ENCODE measurements at regions not wholly inside any gene's neighbourhood (a gene's known extent, or its start where the extent isn't known, plus 50 kb on each side); places are given as distances from the start of the nearest gene placed in this dataset.

DNA sequence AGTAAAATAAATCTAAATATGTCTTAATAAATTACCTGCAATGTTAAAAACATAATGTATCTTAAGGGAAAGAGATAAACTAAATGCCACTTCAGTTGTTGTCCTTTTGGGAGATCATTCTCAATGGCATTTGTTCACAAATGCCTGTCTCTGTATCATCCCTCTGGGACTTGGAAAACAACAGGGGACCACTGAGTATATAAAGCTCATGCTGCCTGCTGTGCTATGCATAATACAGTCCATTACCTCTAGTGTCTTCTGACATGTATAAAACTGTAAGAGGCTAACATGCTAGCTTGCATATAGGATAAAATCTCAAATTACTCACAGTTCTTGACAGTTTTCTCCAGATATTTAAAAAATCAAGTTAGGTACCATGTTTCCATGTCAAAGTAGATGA, 503.9 kb downstream of the PDHA2 start (continued):
- TF ChIP-seq SREBF2 (IDR thresholded peaks at IDR 0.05; ENCODE audit: low read length) (no peak), RCOR1 (conservative IDR thresholded peaks at IDR 0.05; ENCODE audit: low read depth, low read length) (no peak), IKZF2 (IDR thresholded peaks at IDR 0.05) (no peak), BMI1 (IDR thresholded peaks at IDR 0.05; ENCODE audit: borderline replicate concordance) (no peak), FOS (IDR thresholded peaks at IDR 0.05; ENCODE audit: borderline replicate concordance, extremely low read depth, insufficient read length) (no peak), JUND (IDR thresholded peaks at IDR 0.05; ENCODE audit: low read depth, low read length) (no peak), DPF2 (IDR thresholded peaks at IDR 0.05) (no peak)
- TF ChIP-seq, protein P1, sequence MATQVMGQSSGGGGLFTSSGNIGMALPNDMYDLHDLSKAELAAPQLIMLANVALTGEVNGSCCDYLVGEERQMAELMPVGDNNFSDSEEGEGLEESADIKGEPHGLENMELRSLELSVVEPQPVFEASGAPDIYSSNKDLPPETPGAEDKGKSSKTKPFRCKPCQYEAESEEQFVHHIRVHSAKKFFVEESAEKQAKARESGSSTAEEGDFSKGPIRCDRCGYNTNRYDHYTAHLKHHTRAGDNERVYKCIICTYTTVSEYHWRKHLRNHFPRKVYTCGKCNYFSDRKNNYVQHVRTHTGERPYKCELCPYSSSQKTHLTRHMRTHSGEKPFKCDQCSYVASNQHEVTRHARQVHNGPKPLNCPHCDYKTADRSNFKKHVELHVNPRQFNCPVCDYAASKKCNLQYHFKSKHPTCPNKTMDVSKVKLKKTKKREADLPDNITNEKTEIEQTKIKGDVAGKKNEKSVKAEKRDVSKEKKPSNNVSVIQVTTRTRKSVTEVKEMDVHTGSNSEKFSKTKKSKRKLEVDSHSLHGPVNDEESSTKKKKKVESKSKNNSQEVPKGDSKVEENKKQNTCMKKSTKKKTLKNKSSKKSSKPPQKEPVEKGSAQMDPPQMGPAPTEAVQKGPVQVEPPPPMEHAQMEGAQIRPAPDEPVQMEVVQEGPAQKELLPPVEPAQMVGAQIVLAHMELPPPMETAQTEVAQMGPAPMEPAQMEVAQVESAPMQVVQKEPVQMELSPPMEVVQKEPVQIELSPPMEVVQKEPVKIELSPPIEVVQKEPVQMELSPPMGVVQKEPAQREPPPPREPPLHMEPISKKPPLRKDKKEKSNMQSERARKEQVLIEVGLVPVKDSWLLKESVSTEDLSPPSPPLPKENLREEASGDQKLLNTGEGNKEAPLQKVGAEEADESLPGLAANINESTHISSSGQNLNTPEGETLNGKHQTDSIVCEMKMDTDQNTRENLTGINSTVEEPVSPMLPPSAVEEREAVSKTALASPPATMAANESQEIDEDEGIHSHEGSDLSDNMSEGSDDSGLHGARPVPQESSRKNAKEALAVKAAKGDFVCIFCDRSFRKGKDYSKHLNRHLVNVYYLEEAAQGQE (IDR thresholded peaks at IDR 0.05; ENCODE audit: low read depth, low read length): no peak

DNA sequence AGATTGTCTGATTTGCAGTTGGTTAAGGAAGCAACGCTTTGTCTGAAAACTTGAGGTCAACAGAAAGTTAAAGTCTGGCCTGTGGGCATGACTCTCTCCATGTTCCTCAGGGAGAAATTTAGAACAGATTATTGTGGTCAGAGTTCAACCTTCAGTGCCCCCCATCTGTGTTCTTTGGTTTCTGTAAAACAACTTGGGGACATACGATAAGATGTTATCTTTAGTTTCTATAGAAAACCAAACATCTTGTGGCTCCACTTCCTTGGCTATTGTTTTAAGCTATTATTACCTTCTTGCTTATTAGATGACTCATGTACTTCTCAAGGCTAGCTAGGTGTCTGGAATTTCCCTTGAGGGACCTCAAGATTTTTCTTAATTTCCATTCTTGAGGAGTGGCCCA, 507.7 kb downstream of the PDHA2 start:
- H3K79me2 ChIP-seq (ENCODE audit: control insufficient read depth, insufficient read depth, low read length): no peaks in the 10 kb centered on the region
- no peak for ATAC-seq
- SMC1A ChIA-PET (ENCODE audit: uncharacterized antibody, unreplicated experiment): interaction anchor here (2.1 kb wide), 1 partner anchor 9 kb away, joined by 8 read pairs; no protein-coding TSS in a partner anchor
- no peak for DNase-seq (ENCODE audit: low read depth, low spot score)
- intact Hi-C loops (cut with micrococcal nuclease; ENCODE audit: unreplicated experiment): no loop called here
- no peak overlapping the region for H2AFZ ChIP-seq (ENCODE audit: control insufficient read depth, low read depth, low read length)
- no peaks in the 10 kb centered on the region for H3K4me1 ChIP-seq (ENCODE audit: control insufficient read depth, insufficient read depth, low read length)
- no TSS peak for BruUV-seq (replicated peaks)
- no peak overlapping the region for H3K4me2 ChIP-seq (ENCODE audit: control insufficient read depth, insufficient read depth)
- POLR2A ChIA-PET: no interaction called here
- RAD21 ChIA-PET (ENCODE audit: unreplicated experiment): no interaction called here
- in situ Hi-C loops (cut with MboI): loop anchor here (10.0 kb wide), 1 partner anchor 1183 kb away; no protein-coding TSS in a partner anchor
- CTCF ChIA-PET: no interaction called here
- no peaks in the 10 kb centered on the region for H3K9me3 ChIP-seq (replicated peaks; ENCODE audit: control insufficient read depth, insufficient read depth, low read length)
- no peaks in the 10 kb centered on the region for H3K36me3 ChIP-seq (ENCODE audit: control insufficient read depth in 2 of 2, insufficient read depth in 2 of 2, low read length in 1 of 2)
- H4K20me1 ChIP-seq (ENCODE audit: control insufficient read depth, insufficient read depth): no peaks in the 10 kb centered on the region
- no peak overlapping the region for H3K27ac ChIP-seq (ENCODE audit: control insufficient read depth, insufficient read depth)
- no peak overlapping the region for H3K9ac ChIP-seq (ENCODE audit: control insufficient read depth, insufficient read depth, low read length)
- FAIRE-seq: no peak
- no peaks in the 10 kb centered on the region for H3K27me3 ChIP-seq (replicated peaks in 1 of 2; ENCODE audit: control insufficient read depth in 2 of 2, insufficient read depth in 2 of 2, low read length in 1 of 2)
- H3K4me3 ChIP-seq: no peak overlapping the region
- WGBS (ENCODE audit: insufficient coverage, insufficient replicate concordance, low lambda C conversion rate, missing lambda C conversion rate): 38% methylated on average over 2 of the region's 2 CpGs
- TF ChIP-seq NR2F1 (conservative IDR thresholded peaks at IDR 0.05): no peak
- no peak for TF ChIP-seq BHLHE40 (IDR thresholded peaks at IDR 0.05; ENCODE audit: borderline replicate concordance in 1 of 2, low read depth in 2 of 2, low read length in 1 of 2)
- TF ChIP-seq, protein P2, sequence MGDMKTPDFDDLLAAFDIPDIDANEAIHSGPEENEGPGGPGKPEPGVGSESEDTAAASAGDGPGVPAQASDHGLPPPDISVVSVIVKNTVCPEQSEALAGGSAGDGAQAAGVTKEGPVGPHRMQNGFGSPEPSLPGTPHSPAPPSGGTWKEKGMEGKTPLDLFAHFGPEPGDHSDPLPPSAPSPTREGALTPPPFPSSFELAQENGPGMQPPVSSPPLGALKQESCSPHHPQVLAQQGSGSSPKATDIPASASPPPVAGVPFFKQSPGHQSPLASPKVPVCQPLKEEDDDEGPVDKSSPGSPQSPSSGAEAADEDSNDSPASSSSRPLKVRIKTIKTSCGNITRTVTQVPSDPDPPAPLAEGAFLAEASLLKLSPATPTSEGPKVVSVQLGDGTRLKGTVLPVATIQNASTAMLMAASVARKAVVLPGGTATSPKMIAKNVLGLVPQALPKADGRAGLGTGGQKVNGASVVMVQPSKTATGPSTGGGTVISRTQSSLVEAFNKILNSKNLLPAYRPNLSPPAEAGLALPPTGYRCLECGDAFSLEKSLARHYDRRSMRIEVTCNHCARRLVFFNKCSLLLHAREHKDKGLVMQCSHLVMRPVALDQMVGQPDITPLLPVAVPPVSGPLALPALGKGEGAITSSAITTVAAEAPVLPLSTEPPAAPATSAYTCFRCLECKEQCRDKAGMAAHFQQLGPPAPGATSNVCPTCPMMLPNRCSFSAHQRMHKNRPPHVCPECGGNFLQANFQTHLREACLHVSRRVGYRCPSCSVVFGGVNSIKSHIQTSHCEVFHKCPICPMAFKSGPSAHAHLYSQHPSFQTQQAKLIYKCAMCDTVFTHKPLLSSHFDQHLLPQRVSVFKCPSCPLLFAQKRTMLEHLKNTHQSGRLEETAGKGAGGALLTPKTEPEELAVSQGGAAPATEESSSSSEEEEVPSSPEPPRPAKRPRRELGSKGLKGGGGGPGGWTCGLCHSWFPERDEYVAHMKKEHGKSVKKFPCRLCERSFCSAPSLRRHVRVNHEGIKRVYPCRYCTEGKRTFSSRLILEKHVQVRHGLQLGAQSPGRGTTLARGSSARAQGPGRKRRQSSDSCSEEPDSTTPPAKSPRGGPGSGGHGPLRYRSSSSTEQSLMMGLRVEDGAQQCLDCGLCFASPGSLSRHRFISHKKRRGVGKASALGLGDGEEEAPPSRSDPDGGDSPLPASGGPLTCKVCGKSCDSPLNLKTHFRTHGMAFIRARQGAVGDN (IDR thresholded peaks at IDR 0.05): no peak
- TF ChIP-seq SIX5 (IDR thresholded peaks at IDR 0.05; ENCODE audit: low read depth, low read length, severe bottlenecking): no peak
- TF ChIP-seq SMC3 (IDR thresholded peaks at IDR 0.05; ENCODE audit: borderline replicate concordance, low read length): no peak
- TF ChIP-seq, protein P3, sequence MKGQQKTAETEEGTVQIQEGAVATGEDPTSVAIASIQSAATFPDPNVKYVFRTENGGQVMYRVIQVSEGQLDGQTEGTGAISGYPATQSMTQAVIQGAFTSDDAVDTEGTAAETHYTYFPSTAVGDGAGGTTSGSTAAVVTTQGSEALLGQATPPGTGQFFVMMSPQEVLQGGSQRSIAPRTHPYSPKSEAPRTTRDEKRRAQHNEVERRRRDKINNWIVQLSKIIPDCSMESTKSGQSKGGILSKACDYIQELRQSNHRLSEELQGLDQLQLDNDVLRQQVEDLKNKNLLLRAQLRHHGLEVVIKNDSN (IDR thresholded peaks at IDR 0.05; ENCODE audit: borderline replicate concordance, extremely low read length, insufficient read depth, low read depth, low read length): no peak
- TF ChIP-seq NFXL1 (IDR thresholded peaks at IDR 0.05; ENCODE audit: borderline replicate concordance): no peak

Measured in GM12878 (cell line).